Mammary epithelial cell (primary cell): ENCODE measurements at regions not wholly inside any gene's neighbourhood (a gene's known extent, or its start where the extent isn't known, plus 50 kb on each side); places are given as distances from the start of the nearest gene placed in this dataset.

Experiments
- CTCF ChIP-seq, 2 donors: IDR thresholded peaks in 1 of 2; conservative IDR thresholded peaks in 1 of 2; 2 replicates each; pipeline ENCODE4 v1.5.1; 2011 to 2012; ENCODE audit warnings: inconsistent platforms in 2 of 2, low read length in 2 of 2, mild to moderate bottlenecking in 2 of 2, control low read depth in 1 of 2, low read depth in 1 of 2; ENCODE audit not compliant: insufficient read depth in 1 of 2; ENCODE audit errors: extremely low read depth in 1 of 2
- EZH2 ChIP-seq: IDR thresholded peaks from 2 replicates; pipeline ENCODE4 v1.6.1; 2012; ENCODE audit warnings: low read length, inconsistent platforms, borderline replicate concordance

- TF ChIP-seq CTCF (conservative IDR thresholded peaks at IDR 0.05 in 1 of 2, IDR thresholded peaks at IDR 0.05 in 1 of 2; ENCODE audit: extremely low read depth in 1 of 2, insufficient read depth in 1 of 2, low read depth in 1 of 2, low read length in 2 of 2), result no peak
- no peak for TF ChIP-seq EZH2
These were observed 914.3 kb upstream of the ARPP21 start for GRCh38 chr3:34724916-34725499.
